HG03060 (cell line): ENCODE measurements at regions not wholly inside any gene's neighbourhood (a gene's known extent, or its start where the extent isn't known, plus 50 kb on each side); places are given as distances from the start of the nearest gene placed in this dataset.
"Not testable (repeated sequence)": the region's sequence is repeated elsewhere in the genome, so short reads cannot be mapped to it uniquely, and the experiment has no call there.

ENCODE experiments used
- ATAC-seq: cut with Tn5 transposase; IDR thresholded peaks from one replicate; pipeline ENCODE4 v1.9.1; 2021; ENCODE audit warnings: low read depth, moderate number of reproducible peaks; ENCODE audit not compliant: unreplicated experiment

GRCh38 chr7:13025043-13025442 lies 337.6 kb downstream of the ARL4A start:
- not testable (repeated sequence) for ATAC-seq

- no peak for ATAC-seq
These were observed 339.9 kb downstream of the ARL4A start for GRCh38 chr7:13027321-13027720.

- no peak for ATAC-seq
These were observed 340.8 kb downstream of the ARL4A start for GRCh38 chr7:13028036-13028824.

GRCh38 chr7:13028825-13029099 lies 341.3 kb downstream of the ARL4A start:
- no peak for ATAC-seq

GRCh38 chr7:13031468-13031867 lies 344.0 kb downstream of the ARL4A start:
- ATAC-seq, result no peak

- ATAC-seq, result no peak
These were observed 344.7 kb downstream of the ARL4A start for GRCh38 chr7:13032084-13032483.

- no peak for ATAC-seq
These were observed 345.1 kb downstream of the ARL4A start for GRCh38 chr7:13032576-13032975.

- no peak for ATAC-seq
These were observed 347.3 kb downstream of the ARL4A start for GRCh38 chr7:13034693-13035092.

GRCh38 chr7:13035233-13035632 lies 347.8 kb downstream of the ARL4A start:
- ATAC-seq, result no peak

- no peak for ATAC-seq
These were observed 348.9 kb downstream of the ARL4A start for GRCh38 chr7:13036256-13036780.

- ATAC-seq, result no peak
These were observed 349.8 kb downstream of the ARL4A start for GRCh38 chr7:13037216-13037615.

- no peak for ATAC-seq
These were observed 354.0 kb downstream of the ARL4A start for GRCh38 chr7:13041368-13041988.

GRCh38 chr7:13042605-13043236 lies 355.3 kb downstream of the ARL4A start:
- ATAC-seq, result no peak

GRCh38 chr7:13044309-13044708 lies 356.9 kb downstream of the ARL4A start:
- ATAC-seq, result no peak

- no peak for ATAC-seq
These were observed 359.6 kb downstream of the ARL4A start for GRCh38 chr7:13047061-13047460.

GRCh38 chr7:13049946-13050345 lies 362.5 kb downstream of the ARL4A start:
- no peak for ATAC-seq

GRCh38 chr7:13050703-13051102 lies 363.3 kb downstream of the ARL4A start:
- ATAC-seq, result no peak

GRCh38 chr7:13055732-13056368 lies 368.4 kb downstream of the ARL4A start:
- ATAC-seq, result no peak

- ATAC-seq, result peak; percentile 97
These were observed 370.2 kb downstream of the ARL4A start for GRCh38 chr7:13057462-13058200.

- ATAC-seq, result no peak
These were observed 372.7 kb downstream of the ARL4A start for GRCh38 chr7:13060173-13060572.

- ATAC-seq, result no peak
These were observed 373.7 kb downstream of the ARL4A start for GRCh38 chr7:13061115-13061514.
